ENCODE measurements at regions not wholly inside any gene's neighbourhood (a gene's known extent, or its start where the extent isn't known, plus 50 kb on each side); places are given as distances from the start of the nearest gene placed in this dataset.

GRCh38 chr22:48054596-48054995, 1292.1 kb downstream of the TBC1D22A start:
- intact Hi-C loops (cut with DNase I) = no loop called here
- no peak for ATAC-seq

DNA sequence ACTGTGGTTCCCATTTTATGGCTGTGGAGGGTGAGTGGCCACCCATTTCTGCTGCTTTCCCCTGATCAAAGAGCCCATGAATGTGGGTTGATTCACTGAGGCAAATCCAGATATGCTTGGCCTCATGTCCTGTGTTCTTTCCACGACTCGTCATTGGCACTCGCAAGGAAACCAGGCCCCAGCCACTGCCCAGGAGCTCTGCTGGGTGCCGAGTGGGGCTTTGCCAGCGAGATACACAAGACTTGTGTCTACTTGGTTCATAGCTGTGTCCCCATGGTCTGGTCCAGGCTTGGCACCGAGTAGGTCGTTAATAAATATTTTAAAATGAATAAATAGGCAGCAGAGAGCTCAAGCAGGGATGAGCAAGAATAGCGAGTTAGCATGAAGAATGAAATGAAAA, 1291.5 kb downstream of the TBC1D22A start:
- peaks cover 0 to 29% of the 10 kb centered on the region in 2 donors for H3K27me3 ChIP-seq
- no peaks in the 10 kb centered on the region for H3K36me3 ChIP-seq
- no peak for DNase-seq
- no peak overlapping the region for H3K4me3 ChIP-seq
- H3K9me3 ChIP-seq = no peaks in the 10 kb centered on the region
- no peak for TF ChIP-seq CTCF (IDR thresholded peaks at IDR 0.05)
- intact Hi-C loops (cut with DNase I) = no loop called here
- no peak for ATAC-seq
- H3K27ac ChIP-seq = no peak overlapping the region
- H3K4me1 ChIP-seq = no peaks in the 10 kb centered on the region

More at GRCh38 chr22:48054596-48054995, 1292.1 kb downstream of the TBC1D22A start:
- H3K9me3 ChIP-seq = peaks cover 0 to 2% of the 10 kb centered on the region in 2 donors
- H3K36me3 ChIP-seq = no peaks in the 10 kb centered on the region
- no peak overlapping the region for H3K4me3 ChIP-seq
- no peak for TF ChIP-seq CTCF (IDR thresholded peaks at IDR 0.05)
- no peaks in the 10 kb centered on the region for H3K4me1 ChIP-seq
- no peak overlapping the region for H3K27ac ChIP-seq
- H3K27me3 ChIP-seq = peaks cover 0 to 29% of the 10 kb centered on the region in 2 donors
- DNase-seq = no peak

DNA sequence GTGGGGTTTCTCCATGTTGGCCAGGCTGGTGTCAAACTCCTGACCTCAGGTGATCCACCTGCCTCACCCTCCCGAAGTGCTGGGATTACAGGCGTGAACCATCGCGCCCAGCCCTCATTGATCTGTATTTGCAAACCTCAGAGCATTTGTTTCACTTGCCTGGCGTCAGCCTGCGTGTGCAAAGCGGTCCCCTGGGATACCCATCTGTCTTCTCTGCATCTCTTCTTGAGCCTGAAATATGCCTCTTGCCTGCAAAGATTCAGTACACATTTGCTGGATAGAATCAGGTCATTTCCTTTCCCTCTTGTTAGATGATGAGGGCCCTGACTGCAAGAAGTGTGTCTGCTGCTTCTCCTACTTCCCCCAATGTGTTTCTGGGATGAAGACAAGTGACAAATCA, 1291.0 kb downstream of the TBC1D22A start:
- Histone ChIP-seq H3K4me1 (no peaks in the 10 kb centered on the region), H3K27me3 (peaks cover 0 to 29% of the 10 kb centered on the region in 2 donors), H3K9me3 (no peaks in the 10 kb centered on the region), H3K4me3 (no peak overlapping the region), H3K27ac (no peak overlapping the region), H3K36me3 (no peaks in the 10 kb centered on the region)
- ATAC-seq (no peak), DNase-seq (no peak)
- intact Hi-C loops (cut with DNase I) = no loop called here
- no peak for TF ChIP-seq CTCF (IDR thresholded peaks at IDR 0.05)

DNA sequence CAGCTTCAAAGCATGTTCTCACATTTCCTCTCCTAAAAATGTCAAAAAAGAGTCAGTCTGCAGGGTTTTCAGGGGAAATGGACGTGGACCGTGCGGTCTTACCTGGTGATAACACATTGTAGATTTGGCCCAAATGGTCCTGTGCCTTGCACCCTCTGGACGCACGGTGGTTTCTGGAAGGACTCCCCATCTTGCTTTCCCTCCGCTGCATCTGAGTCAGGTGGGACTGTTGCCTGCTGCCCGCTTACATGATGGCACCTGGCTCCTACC, 1290.1 kb downstream of the TBC1D22A start:
- ATAC-seq (no peak), DNase-seq (no peak)
- TF ChIP-seq CTCF (IDR thresholded peaks at IDR 0.05) = no peak
- Histone ChIP-seq H3K9me3 (no peaks in the 10 kb centered on the region), H3K4me3 (no peak overlapping the region), H3K27me3 (peaks cover 0 to 25% of the 10 kb centered on the region in 2 donors), H3K36me3 (no peaks in the 10 kb centered on the region), H3K27ac (no peak overlapping the region), H3K4me1 (no peaks in the 10 kb centered on the region)
- intact Hi-C loops (cut with DNase I) = no loop called here

GRCh38 chr22:48051796-48052620, 1289.6 kb downstream of the TBC1D22A start:
- no peak for TF ChIP-seq CTCF (IDR thresholded peaks at IDR 0.05)
- peaks cover 0 to 20% of the 10 kb centered on the region in 2 donors for H3K27me3 ChIP-seq
- no peak overlapping the region for H3K4me3 ChIP-seq
- H3K36me3 ChIP-seq = no peaks in the 10 kb centered on the region
- ATAC-seq (no peak), DNase-seq (no peak)
- no peaks in the 10 kb centered on the region for H3K4me1 ChIP-seq
- intact Hi-C loops (cut with DNase I) = no loop called here
- no peaks in the 10 kb centered on the region for H3K9me3 ChIP-seq
- no peak overlapping the region for H3K27ac ChIP-seq

All from left lung (tissue), 4 donors.